GM13977 (cell line): ENCODE measurements at regions not wholly inside any gene's neighbourhood (a gene's known extent, or its start where the extent isn't known, plus 50 kb on each side); places are given as distances from the start of the nearest gene placed in this dataset.

Source experiments
- DNase-seq: peaks from one replicate; pipeline ENCODE4 v3.0.0; 2012; ENCODE audit warnings: low spot score
- CTCF ChIP-seq: IDR thresholded peaks from 2 replicates; pipeline ENCODE4 v1.5.1; 2012; ENCODE audit warnings: mild to moderate bottlenecking, control low read depth; ENCODE audit not compliant: insufficient read depth; ENCODE audit errors: extremely low read depth, missing control alignments
- in situ Hi-C: fragments of 300-500 bp; cut with MboI; formaldehyde crosslinking; loops from one replicate; pipeline ENCODE4 v1.12.0; 2022; ENCODE audit warnings: low sequenced_read_pairs, low pct_unique_long_range_greater_than_20kb, mixed read lengths, inconsistent platforms; ENCODE audit not compliant: unreplicated experiment

GRCh38 chr14:98415766-98416165, 856.2 kb downstream of the BCL11B start:
- DNase-seq = no peak
- no peak for TF ChIP-seq CTCF
- in situ Hi-C loops = no loop called here

GRCh38 chr14:98417001-98417400, 855.0 kb downstream of the BCL11B start:
- in situ Hi-C loops = no loop called here
- DNase-seq = no peak
- no peak for TF ChIP-seq CTCF

GRCh38 chr14:98428483-98428994, 843.5 kb downstream of the BCL11B start:
- no peak for TF ChIP-seq CTCF
- in situ Hi-C loops = no loop called here
- DNase-seq = no peak

- TF ChIP-seq CTCF = no peak
- in situ Hi-C loops = no loop called here
- no peak for DNase-seq
These were observed 838.6 kb downstream of the BCL11B start for GRCh38 chr14:98433436-98433835.

GRCh38 chr14:98437113-98437512, 834.9 kb downstream of the BCL11B start:
- no peak for DNase-seq
- no peak for TF ChIP-seq CTCF
- in situ Hi-C loops = no loop called here

GRCh38 chr14:98444077-98444476, 827.9 kb downstream of the BCL11B start:
- no peak for DNase-seq
- in situ Hi-C loops = no loop called here
- no peak for TF ChIP-seq CTCF

GRCh38 chr14:98445718-98446117, 826.3 kb downstream of the BCL11B start:
- in situ Hi-C loops = no loop called here
- TF ChIP-seq CTCF = no peak
- no peak for DNase-seq
